Neural progenitor cell (in vitro differentiated cells): ENCODE measurements at regions not wholly inside any gene's neighbourhood (a gene's known extent, or its start where the extent isn't known, plus 50 kb on each side); places are given as distances from the start of the nearest gene placed in this dataset.

Experiments
- EZH2 ChIP-seq: fragments of 200-600 bp; sonication (generic); IDR thresholded peaks from 2 replicates; pipeline ENCODE4 v1.6.1; 2017; ENCODE audit warnings: antibody characterized with exemption, mild to moderate bottlenecking, moderate library complexity
- EZH2phosphoT487 ChIP-seq: fragments of 200-600 bp; sonication (generic); IDR thresholded peaks from 2 replicates; pipeline ENCODE4 v1.6.1; 2017; ENCODE audit warnings: antibody characterized with exemption
- TF ChIP-seq, protein P1 (sequence below): fragments of 200-600 bp; sonication (generic); IDR thresholded peaks from 2 replicates; pipeline ENCODE4 v1.5.1; 2017; ENCODE audit warnings: antibody characterized with exemption, mild to moderate bottlenecking

DNA sequence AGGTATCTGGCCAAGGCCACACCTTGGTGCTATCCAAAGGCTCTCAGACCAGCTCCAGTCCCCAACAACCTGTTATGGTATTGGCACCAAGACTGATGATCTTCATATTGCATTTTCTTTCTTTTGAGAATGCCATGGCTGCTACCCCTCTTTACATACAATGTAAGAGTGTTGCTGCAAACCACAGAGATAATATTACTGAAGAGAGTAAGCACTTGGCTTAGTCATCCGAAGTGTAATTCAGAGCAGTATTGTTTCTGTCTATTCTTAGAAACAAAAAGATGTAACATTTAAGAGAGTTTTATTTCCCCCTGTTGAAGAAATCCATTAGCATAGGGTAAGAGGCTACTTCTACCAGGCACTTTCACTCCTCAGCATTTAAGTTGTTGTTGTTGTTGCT lies 212.5 kb downstream of the C6orf118 start:
- TF ChIP-seq, protein P1, sequence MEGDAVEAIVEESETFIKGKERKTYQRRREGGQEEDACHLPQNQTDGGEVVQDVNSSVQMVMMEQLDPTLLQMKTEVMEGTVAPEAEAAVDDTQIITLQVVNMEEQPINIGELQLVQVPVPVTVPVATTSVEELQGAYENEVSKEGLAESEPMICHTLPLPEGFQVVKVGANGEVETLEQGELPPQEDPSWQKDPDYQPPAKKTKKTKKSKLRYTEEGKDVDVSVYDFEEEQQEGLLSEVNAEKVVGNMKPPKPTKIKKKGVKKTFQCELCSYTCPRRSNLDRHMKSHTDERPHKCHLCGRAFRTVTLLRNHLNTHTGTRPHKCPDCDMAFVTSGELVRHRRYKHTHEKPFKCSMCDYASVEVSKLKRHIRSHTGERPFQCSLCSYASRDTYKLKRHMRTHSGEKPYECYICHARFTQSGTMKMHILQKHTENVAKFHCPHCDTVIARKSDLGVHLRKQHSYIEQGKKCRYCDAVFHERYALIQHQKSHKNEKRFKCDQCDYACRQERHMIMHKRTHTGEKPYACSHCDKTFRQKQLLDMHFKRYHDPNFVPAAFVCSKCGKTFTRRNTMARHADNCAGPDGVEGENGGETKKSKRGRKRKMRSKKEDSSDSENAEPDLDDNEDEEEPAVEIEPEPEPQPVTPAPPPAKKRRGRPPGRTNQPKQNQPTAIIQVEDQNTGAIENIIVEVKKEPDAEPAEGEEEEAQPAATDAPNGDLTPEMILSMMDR, result no peak
- TF ChIP-seq EZH2, result no peak
- TF ChIP-seq EZH2phosphoT487, result no peak
